HG03439 (cell line): ENCODE measurements at regions not wholly inside any gene's neighbourhood (a gene's known extent, or its start where the extent isn't known, plus 50 kb on each side); places are given as distances from the start of the nearest gene placed in this dataset.
"Not testable (repeated sequence)": the region's sequence is repeated elsewhere in the genome, so short reads cannot be mapped to it uniquely, and the experiment has no call there.

Source experiments
- ATAC-seq: cut with Tn5 transposase; IDR thresholded peaks from one replicate; pipeline ENCODE4 v1.9.1; 2021; ENCODE audit warnings: mild to moderate bottlenecking, moderate library complexity; ENCODE audit not compliant: unreplicated experiment

DNA sequence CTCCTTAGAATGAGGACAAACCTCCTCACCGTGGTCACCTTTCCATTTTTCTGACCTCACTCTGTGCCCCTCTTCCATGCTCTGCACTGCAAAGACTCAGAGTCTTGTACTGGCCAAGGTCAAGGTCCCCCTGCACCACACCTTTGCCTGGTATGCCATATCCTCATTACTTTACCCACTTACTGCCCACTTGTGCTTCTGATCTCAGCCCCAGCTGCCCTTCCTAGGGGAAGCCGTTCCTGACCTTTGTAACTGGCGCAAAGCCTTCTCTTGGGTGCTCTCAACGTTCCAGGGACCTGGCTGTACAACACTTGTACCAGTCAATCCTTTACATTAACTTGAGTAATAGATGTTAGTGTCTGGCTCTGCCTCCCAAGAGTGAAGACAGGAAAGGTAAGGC lies 256.0 kb downstream of the SV2B start:
- ATAC-seq: no peak

- ATAC-seq: no peak
Measured at GRCh38 chr15:91357011-91357410, 257.0 kb downstream of the SV2B start.

DNA sequence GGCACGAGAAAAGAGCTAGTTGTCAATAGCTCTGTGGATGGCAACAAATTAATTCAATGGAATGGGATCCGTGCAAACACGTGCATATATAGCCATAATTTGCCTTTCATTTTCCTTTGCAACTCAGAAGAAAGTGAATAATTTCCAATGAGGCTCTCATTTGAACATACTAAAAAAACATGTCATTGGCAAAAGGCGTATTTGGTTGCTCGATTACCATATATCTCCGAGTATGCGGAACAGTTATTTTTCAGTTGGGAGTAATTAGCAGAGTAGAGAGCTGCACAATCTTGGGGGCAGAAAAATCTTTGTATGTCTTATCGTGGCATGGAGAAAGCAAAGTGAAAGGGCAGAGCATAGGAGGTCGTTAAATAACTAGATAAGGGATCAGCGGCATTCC lies 257.4 kb downstream of the SV2B start:
- no peak for ATAC-seq

DNA sequence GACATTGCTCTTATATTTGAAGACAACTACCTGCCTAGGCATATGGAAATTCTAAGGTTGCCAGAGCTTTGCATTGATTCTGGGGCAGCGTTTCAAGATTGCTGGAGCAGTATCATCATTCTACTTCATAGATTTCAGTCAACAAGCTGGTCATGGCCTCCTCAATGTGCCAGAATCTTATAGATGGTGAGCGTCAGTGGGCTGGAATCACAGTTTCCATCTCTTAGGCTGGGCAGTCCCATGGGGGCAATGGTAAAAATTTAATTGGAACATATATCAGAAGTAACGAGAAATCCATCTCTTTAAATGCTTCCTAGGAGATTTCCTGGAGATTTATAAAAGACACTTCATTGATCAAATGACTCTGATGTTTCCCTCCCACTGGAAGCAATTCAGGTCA lies 258.3 kb downstream of the SV2B start:
- ATAC-seq: no peak

DNA sequence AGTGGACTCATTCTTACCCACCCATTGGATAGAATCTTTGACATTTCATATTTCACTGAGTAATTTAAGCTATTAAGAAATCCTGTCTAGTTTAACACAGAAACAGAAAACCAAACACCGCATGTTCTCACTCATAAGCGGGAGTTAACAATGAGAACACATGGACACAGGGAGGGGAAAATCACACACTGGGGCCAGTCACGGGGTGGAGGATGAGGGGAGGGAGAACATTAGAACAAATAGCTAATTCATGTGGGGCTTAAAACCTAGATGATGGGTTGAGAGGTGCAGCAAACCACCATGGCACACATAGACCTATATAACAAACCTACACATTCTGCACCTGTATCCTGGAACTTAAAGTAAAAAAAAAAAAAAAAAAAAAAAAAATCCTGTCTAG lies 261.6 kb downstream of the SV2B start:
- ATAC-seq: not testable (repeated sequence)

- ATAC-seq: no peak
Measured at GRCh38 chr15:91366111-91366510, 266.1 kb downstream of the SV2B start.

DNA sequence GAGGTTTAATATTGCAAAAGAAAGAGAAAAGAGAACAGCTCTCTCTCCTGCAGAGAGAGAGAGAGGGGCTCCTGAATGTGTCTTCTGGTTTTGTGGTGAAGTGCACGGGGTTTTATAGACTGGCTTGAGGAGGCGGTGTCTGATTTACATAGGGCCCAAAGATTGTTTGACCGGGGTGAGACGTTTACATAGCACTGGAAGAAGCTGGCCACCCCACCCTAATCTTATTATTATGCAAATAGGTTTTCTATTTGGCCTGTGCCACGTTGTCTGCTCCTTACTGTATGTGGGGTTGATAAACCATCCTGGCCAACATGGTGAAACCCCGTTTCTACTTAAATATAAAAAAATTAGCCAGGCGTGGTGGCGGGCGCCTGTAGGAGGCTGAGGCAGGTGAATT lies 268.6 kb downstream of the SV2B start:
- no peak for ATAC-seq

DNA sequence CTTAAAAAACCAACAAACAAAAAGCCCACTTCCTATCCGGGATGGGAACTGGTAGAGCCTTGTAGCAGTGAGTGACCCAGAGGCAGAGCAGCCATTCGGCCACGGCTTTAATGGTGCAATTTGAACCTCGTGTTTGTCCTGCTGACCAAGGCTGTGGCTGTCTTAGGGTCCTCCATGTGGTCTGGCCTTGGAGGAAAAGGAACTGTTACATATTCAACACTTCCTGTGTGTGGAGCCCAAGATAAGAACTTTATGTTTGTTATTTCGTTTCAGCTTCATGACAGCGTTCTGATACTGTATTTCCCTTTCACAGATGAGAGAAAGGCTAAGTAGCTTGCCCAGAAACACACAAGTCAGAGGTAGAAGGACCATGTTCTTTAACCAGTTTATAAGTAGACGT lies 269.8 kb downstream of the SV2B start:
- no peak for ATAC-seq

DNA sequence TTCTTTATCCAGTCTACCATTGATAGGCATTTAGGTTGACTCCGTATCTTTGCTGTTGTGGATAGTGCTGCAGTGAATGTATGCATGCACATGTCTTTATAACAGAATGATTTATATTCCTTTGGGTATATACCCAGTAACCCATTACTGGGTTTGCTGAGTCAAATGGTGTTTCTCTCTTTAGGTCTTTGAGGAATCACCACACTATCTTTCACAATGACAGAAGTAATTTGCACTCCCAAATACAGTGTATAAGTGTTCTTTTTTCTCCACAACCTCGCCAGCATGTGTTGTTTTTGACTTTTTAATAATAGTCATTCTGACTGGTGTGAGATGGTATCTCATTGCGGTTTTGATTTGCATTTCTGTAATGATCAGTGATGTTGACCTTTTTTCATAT lies 271.3 kb downstream of the SV2B start:
- ATAC-seq: not testable (repeated sequence)

GRCh38 chr15:91374336-91374735 lies 274.3 kb downstream of the SV2B start:
- ATAC-seq: no peak

- no peak for ATAC-seq
Measured at GRCh38 chr15:91376038-91376437, 276.0 kb downstream of the SV2B start.

GRCh38 chr15:91380114-91380513 lies 280.1 kb downstream of the SV2B start:
- ATAC-seq: no peak

- ATAC-seq: no peak
Measured at GRCh38 chr15:91383532-91383931, 283.5 kb downstream of the SV2B start.

- ATAC-seq: no peak
Measured at GRCh38 chr15:91384189-91384730, 284.2 kb downstream of the SV2B start.

DNA sequence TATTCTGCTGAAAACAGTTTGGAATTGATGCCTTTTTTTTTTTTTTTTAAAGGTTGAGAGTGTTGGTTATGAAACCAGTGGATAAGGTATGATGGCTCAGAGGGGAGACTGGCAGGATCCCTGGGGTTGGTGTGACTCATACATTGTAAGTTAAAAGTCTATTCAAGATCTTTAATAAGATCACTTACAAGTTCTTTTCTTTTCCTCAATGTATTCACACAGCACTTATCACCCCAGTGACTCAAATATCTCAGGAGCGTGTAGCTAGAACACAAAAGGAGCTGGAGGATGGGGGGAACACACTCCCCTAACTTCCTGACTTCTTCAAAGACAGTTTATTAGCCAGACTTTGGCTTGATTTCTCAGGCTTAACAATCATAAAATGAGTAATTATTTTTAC lies 285.3 kb downstream of the SV2B start:
- no peak for ATAC-seq

DNA sequence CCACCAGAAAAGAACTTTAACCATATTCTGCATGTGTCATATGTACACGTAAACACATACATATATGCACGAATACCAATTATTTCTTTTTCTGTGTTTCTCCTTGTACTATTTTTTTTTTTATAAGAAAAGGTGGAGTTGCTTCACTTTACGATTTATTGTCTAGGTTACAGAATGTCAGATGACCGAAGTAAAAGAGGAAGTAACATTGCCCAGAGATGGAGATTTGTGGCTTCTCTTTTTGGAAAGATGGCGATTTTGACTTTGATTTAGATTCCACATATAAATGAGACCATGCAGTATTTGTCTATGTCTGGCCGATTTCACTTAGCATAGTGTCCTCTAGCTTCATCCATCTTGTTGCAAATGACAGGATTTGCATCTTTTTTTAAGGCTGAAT lies 293.1 kb downstream of the SV2B start:
- ATAC-seq: no peak

GRCh38 chr15:91400481-91400880 lies 300.4 kb downstream of the SV2B start:
- no peak for ATAC-seq

GRCh38 chr15:91407269-91407889 lies 307.3 kb downstream of the SV2B start:
- ATAC-seq: no peak

DNA sequence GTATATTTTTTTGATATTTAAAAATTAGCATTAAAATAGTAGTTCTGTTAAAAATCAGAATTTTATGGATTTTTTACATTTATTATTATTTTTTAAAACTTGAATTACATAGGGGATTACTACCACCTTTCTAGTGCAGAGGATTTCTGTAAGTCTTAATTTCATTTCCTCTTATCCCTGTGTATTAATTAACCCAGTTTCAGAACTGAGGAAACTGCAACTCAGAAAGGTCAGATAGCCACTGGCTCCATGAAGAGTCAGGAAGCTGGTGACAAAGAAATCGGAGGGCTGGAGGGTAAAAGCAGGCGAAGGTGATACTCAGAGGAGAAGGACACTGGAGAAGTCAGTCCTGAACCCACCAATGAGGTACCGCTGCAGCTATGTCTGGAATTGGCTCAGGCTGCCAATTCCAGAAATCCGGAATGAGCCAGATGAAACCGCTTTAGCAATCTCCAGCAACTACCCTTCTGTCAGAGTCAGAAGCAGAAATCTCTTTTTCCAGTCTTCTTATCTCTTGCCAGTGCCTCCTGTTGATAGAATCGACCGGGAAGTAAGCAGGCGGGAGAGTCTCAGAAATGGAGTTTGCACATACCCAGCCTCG lies 308.5 kb downstream of the SV2B start:
- ATAC-seq: no peak

- no peak for ATAC-seq
Measured at GRCh38 chr15:91409387-91409786, 309.3 kb downstream of the SV2B start.

DNA sequence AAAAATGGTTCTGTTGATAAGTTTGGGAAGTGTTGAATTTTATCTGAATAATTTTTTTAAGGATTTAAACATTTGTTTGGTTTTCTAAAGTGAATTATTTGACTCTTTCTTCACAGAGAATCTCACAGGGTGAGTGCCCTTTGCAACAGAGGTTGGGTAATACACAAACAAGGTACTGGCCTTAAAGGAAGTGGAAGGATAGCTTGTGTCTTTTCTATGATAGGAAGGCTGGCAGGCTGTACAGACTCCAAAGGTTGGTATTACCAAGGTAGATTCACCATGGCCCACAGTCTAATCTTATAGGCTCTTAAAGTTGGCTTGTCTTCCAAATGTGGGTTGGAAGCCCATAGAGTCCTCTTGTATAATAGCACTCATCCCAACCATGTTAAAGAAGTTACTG lies 311.5 kb downstream of the SV2B start:
- ATAC-seq: no peak

DNA sequence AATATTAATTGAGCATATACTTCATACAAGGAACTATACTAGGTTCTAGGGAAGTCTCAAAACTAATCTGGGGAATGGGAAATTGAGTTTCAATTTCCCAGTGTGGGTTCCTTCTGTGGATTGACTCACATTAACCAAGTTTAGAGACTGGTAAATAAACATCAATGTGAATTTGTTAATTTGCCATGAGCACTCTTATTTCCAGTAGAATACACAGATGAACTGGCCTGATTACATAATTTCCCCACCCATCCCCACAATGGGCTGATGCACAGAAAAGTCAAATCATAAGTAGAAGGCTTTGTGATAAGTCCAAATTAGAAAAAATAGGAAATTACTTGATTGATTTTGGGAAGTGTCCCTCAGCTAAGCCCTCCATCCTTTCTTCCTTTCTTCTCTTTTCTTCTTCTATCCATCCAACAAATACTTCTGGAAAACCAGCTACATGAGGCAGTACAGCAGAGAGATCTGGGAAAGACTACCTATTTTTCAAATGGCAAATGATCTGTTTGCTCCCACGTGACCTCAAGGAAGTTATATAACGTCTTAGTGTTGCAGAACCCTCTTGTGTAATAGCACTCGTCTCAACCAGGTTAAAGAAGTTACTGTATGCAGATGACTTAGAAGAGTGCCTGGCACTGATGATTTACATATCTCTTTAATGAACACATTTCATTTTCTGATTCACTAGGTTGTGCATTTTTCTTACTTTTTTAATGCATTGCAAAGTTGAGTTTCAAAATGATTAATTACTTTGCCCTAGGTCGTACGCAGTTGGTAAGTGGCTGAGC lies 312.3 kb downstream of the SV2B start:
- ATAC-seq: no peak
